HEK293 (cell line): ENCODE measurements at regions not wholly inside any gene's neighbourhood (a gene's known extent, or its start where the extent isn't known, plus 50 kb on each side); places are given as distances from the start of the nearest gene placed in this dataset.

Experiments used
- CTCF ChIA-PET: fragments of 350-600 bp; formaldehyde crosslinking; extraction: SDS; loops from one replicate; lab custom pipeline; 2021; ENCODE audit warnings: antibody characterized with exemption; lab: Yijun Ruan, JAX
- POLR2A ChIA-PET: fragments of 300-600 bp; formaldehyde crosslinking; extraction: SDS; loops from one replicate; lab custom pipeline; 2020; ENCODE audit warnings: antibody characterized with exemption, inconsistent platforms; lab: Yijun Ruan, JAX
- H3K27ac ChIP-seq: fragments of 200-500 bp; sonication (Bioruptor generic); 2 replicates; pipeline ENCODE4 v1.5.1; 2014; ENCODE audit warnings: low read depth, low read length, control low read depth, inconsistent platforms; ENCODE audit errors: extremely low read depth
- H3K36me3 ChIP-seq, 2 experiments: fragments of 200-500 bp in 1 of 2; sonication (Bioruptor generic) in 1 of 2; 1 replicate in 1 of 2; 2 replicates in 1 of 2; pipeline ENCODE4 v1.5.1; 2014 to 2017; ENCODE audit warnings: inconsistent platforms in 2 of 2, low read length in 2 of 2; ENCODE audit not compliant: control insufficient read depth in 2 of 2, insufficient read depth in 1 of 2
- H3K4me1 ChIP-seq: fragments of 200-500 bp; sonication (Bioruptor generic); 2 replicates; pipeline ENCODE4 v1.5.1; 2014; ENCODE audit warnings: mild to moderate bottlenecking, low read length, inconsistent platforms; ENCODE audit not compliant: control insufficient read depth, insufficient read depth
- H3K4me3 ChIP-seq: 2 replicates; pipeline ENCODE4 v1.5.1; 2011; ENCODE audit warnings: low read depth, mild to moderate bottlenecking, control low read depth, low read length, moderate library complexity
- H3K9me3 ChIP-seq: fragments of 200-500 bp; sonication (Bioruptor generic); 2 replicates; pipeline ENCODE4 v1.5.1; 2014; ENCODE audit warnings: low read depth, low read length, inconsistent platforms; ENCODE audit not compliant: control insufficient read depth, insufficient read depth
- MZF1 ChIP-seq: fragments of 450-650 bp; formaldehyde crosslinking; IDR thresholded peaks from 2 replicates; pipeline ENCODE4 v1.5.1; 2017; ENCODE audit warnings: missing biosample characterization, missing genetic modification characterization, borderline replicate concordance
- SP2 ChIP-seq: fragments of 450-650 bp; formaldehyde crosslinking; IDR thresholded peaks from 2 replicates; pipeline ENCODE4 v1.5.1; 2016; ENCODE audit warnings: missing biosample characterization, missing genetic modification characterization
- ZNF23 ChIP-seq: fragments of 450-650 bp; formaldehyde crosslinking; IDR thresholded peaks from 2 replicates; pipeline ENCODE4 v1.5.1; 2016; ENCODE audit warnings: missing biosample characterization, missing genetic modification characterization, borderline replicate concordance
- ZNF335 ChIP-seq: fragments of 450-650 bp; formaldehyde crosslinking; conservative IDR thresholded peaks from 2 replicates; pipeline ENCODE4 v1.5.1; 2016; ENCODE audit warnings: missing biosample characterization, missing genetic modification characterization
- ZNF426 ChIP-seq: fragments of 450-650 bp; formaldehyde crosslinking; IDR thresholded peaks from 2 replicates; pipeline ENCODE4 v1.5.1; 2017; ENCODE audit warnings: missing biosample characterization, missing genetic modification characterization, mild to moderate bottlenecking, inconsistent platforms, moderate library complexity
- ZNF521 ChIP-seq: fragments of 450-650 bp; formaldehyde crosslinking; IDR thresholded peaks from 2 replicates; pipeline ENCODE4 v1.5.1; 2017; ENCODE audit warnings: missing biosample characterization, mild to moderate bottlenecking, missing genetic modification characterization
- ZNF549 ChIP-seq: fragments of 450-650 bp; IDR thresholded peaks from 2 replicates; pipeline ENCODE4 v1.5.1; 2018; ENCODE audit warnings: missing biosample characterization, missing genetic modification characterization, mild to moderate bottlenecking, inconsistent platforms, moderate library complexity
- ZNF561 ChIP-seq: fragments of 450-650 bp; IDR thresholded peaks from 2 replicates; pipeline ENCODE4 v1.5.1; 2018; ENCODE audit warnings: missing biosample characterization, missing genetic modification characterization, borderline replicate concordance
- TF ChIP-seq, protein P1 (sequence below): fragments of 450-650 bp; formaldehyde crosslinking; conservative IDR thresholded peaks from 2 replicates; pipeline ENCODE4 v1.5.1; 2016; ENCODE audit warnings: low read depth, missing biosample characterization, missing genetic modification characterization
- TF ChIP-seq, protein P2 (sequence below): fragments of 450-650 bp; formaldehyde crosslinking; IDR thresholded peaks from 2 replicates; pipeline ENCODE4 v1.5.1; 2016; ENCODE audit warnings: missing biosample characterization, missing genetic modification characterization
- TF ChIP-seq, protein P3 (sequence below): fragments of 450-650 bp; formaldehyde crosslinking; IDR thresholded peaks from 2 replicates; pipeline ENCODE4 v1.5.1; 2017; ENCODE audit warnings: missing biosample characterization, missing genetic modification characterization
- TF ChIP-seq, protein P4 (sequence below): fragments of 450-650 bp; formaldehyde crosslinking; IDR thresholded peaks from 2 replicates; pipeline ENCODE4 v1.5.1; 2016; ENCODE audit warnings: missing biosample characterization, missing genetic modification characterization

GRCh38 chr3:166125179-166125578 is 288.0 kb upstream of the BCHE start:
- H3K36me3 ChIP-seq: no peaks in the 10 kb centered on the region
- ChIA-PET POLR2A (no interaction called here), CTCF (no interaction called here)
- no peaks in the 10 kb centered on the region for H3K9me3 ChIP-seq
- TF ChIP-seq, protein P1, sequence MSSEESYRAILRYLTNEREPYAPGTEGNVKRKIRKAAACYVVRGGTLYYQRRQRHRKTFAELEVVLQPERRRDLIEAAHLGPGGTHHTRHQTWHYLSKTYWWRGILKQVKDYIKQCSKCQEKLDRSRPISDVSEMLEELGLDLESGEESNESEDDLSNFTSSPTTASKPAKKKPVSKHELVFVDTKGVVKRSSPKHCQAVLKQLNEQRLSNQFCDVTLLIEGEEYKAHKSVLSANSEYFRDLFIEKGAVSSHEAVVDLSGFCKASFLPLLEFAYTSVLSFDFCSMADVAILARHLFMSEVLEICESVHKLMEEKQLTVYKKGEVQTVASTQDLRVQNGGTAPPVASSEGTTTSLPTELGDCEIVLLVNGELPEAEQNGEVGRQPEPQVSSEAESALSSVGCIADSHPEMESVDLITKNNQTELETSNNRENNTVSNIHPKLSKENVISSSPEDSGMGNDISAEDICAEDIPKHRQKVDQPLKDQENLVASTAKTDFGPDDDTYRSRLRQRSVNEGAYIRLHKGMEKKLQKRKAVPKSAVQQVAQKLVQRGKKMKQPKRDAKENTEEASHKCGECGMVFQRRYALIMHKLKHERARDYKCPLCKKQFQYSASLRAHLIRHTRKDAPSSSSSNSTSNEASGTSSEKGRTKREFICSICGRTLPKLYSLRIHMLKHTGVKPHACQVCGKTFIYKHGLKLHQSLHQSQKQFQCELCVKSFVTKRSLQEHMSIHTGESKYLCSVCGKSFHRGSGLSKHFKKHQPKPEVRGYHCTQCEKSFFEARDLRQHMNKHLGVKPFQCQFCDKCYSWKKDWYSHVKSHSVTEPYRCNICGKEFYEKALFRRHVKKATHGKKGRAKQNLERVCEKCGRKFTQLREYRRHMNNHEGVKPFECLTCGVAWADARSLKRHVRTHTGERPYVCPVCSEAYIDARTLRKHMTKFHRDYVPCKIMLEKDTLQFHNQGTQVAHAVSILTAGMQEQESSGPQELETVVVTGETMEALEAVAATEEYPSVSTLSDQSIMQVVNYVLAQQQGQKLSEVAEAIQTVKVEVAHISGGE (tag by site-specific recombination): no peak
- TF ChIP-seq, protein P2, sequence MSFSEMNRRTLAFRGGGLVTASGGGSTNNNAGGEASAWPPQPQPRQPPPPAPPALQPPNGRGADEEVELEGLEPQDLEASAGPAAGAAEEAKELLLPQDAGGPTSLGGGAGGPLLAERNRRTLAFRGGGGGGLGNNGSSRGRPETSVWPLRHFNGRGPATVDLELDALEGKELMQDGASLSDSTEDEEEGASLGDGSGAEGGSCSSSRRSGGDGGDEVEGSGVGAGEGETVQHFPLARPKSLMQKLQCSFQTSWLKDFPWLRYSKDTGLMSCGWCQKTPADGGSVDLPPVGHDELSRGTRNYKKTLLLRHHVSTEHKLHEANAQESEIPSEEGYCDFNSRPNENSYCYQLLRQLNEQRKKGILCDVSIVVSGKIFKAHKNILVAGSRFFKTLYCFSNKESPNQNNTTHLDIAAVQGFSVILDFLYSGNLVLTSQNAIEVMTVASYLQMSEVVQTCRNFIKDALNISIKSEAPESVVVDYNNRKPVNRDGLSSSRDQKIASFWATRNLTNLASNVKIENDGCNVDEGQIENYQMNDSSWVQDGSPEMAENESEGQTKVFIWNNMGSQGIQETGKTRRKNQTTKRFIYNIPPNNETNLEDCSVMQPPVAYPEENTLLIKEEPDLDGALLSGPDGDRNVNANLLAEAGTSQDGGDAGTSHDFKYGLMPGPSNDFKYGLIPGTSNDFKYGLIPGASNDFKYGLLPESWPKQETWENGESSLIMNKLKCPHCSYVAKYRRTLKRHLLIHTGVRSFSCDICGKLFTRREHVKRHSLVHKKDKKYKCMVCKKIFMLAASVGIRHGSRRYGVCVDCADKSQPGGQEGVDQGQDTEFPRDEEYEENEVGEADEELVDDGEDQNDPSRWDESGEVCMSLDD (tag by site-specific recombination): no peak
- TF ChIP-seq, protein P3, sequence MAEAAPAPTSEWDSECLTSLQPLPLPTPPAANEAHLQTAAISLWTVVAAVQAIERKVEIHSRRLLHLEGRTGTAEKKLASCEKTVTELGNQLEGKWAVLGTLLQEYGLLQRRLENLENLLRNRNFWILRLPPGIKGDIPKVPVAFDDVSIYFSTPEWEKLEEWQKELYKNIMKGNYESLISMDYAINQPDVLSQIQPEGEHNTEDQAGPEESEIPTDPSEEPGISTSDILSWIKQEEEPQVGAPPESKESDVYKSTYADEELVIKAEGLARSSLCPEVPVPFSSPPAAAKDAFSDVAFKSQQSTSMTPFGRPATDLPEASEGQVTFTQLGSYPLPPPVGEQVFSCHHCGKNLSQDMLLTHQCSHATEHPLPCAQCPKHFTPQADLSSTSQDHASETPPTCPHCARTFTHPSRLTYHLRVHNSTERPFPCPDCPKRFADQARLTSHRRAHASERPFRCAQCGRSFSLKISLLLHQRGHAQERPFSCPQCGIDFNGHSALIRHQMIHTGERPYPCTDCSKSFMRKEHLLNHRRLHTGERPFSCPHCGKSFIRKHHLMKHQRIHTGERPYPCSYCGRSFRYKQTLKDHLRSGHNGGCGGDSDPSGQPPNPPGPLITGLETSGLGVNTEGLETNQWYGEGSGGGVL (tag by site-specific recombination): no peak
- TF ChIP-seq ZNF426 (tag by site-specific recombination) (no peak), ZNF23 (tag by site-specific recombination) (no peak), ZNF521 (no peak), MZF1 (no peak), ZNF335 (no peak)
- H3K4me1 ChIP-seq: no peaks in the 10 kb centered on the region
- no peak overlapping the region for H3K27ac ChIP-seq
- no peak overlapping the region for H3K4me3 ChIP-seq

GRCh38 chr3:166123576-166123975 is 286.4 kb upstream of the BCHE start:
- H3K4me1 ChIP-seq: no peaks in the 10 kb centered on the region
- no peaks in the 10 kb centered on the region for H3K9me3 ChIP-seq
- POLR2A ChIA-PET: no interaction called here
- CTCF ChIA-PET: no interaction called here
- no peak overlapping the region for H3K4me3 ChIP-seq
- no peaks in the 10 kb centered on the region for H3K36me3 ChIP-seq
- H3K27ac ChIP-seq: no peak overlapping the region
- TF ChIP-seq, protein P4, sequence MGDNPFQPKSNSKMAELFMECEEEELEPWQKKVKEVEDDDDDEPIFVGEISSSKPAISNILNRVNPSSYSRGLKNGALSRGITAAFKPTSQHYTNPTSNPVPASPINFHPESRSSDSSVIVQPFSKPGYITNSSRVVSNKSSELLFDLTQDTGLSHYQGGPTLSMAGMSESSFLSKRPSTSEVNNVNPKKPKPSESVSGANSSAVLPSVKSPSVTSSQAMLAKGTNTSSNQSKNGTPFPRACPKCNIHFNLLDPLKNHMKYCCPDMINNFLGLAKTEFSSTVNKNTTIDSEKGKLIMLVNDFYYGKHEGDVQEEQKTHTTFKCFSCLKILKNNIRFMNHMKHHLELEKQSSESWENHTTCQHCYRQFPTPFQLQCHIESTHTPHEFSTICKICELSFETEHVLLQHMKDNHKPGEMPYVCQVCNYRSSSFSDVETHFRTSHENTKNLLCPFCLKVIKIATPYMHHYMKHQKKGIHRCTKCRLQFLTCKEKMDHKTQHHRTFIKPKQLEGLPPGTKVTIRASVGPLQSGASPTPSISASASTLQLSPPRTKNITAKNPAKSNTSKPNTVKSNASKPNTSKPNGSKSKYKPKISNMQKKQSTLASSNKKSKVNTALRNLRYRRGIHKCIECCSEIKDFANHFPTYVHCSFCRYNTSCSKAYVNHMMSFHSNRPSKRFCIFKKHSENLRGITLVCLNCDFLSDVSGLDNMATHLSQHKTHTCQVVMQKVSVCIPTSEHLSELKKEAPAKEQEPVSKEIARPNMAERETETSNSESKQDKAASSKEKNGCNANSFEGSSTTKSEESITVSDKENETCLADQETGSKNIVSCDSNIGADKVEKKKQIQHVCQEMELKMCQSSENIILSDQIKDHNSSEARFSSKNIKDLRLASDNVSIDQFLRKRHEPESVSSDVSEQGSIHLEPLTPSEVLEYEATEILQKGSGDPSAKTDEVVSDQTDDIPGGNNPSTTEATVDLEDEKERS: no peak
- TF ChIP-seq SP2 (tag by site-specific recombination) (no peak), ZNF549 (no peak), ZNF561 (tag by site-specific recombination) (no peak)
